Panc1 (cell line): ENCODE measurements at regions not wholly inside any gene's neighbourhood (a gene's known extent, or its start where the extent isn't known, plus 50 kb on each side); places are given as distances from the start of the nearest gene placed in this dataset.

Source experiments
- ATAC-seq: fragments of 200-7000 bp; cut with Tn5 transposase; 2 replicates; pipeline ENCODE4 v1.9.1; 2020; ENCODE audit warnings: mild to moderate bottlenecking, moderate library complexity
- BruUV-seq: library from RNA; stranded (reverse); fragments of 400-500 nt; replicated peaks from 2 replicates; lab custom pipeline; 2021; lab: Mats Ljungman, UMichigan
- CTCF ChIA-PET: fragments of 300-600 bp; sonication (Branson Sonifier 250); formaldehyde crosslinking; loops from one replicate; lab custom pipeline; 2022; ENCODE audit warnings: antibody characterized with exemption; lab: Charles Lee
- POLR2A ChIA-PET: fragments of 300-600 bp; sonication (Branson Sonifier 250); formaldehyde crosslinking; loops from one replicate; lab custom pipeline; 2022; ENCODE audit warnings: antibody characterized with exemption; lab: Charles Lee
- DNase-seq: peaks from one replicate; pipeline ENCODE4 v3.0.0-alpha.2; 2010; ENCODE audit warnings: low read depth, low spot score
- H3K27ac ChIP-seq: 2 replicates; pipeline ENCODE4 v1.5.1; 2011; ENCODE audit warnings: mild to moderate bottlenecking, low read length, inconsistent platforms
- H3K27me3 ChIP-seq: fragments of 200-500 bp; sonication (Bioruptor generic); 2 replicates; pipeline ENCODE4 v1.6.0; 2014; ENCODE audit warnings: low read length, inconsistent platforms; ENCODE audit not compliant: control insufficient read depth, insufficient read depth
- H3K36me3 ChIP-seq: fragments of 200-500 bp; sonication (Bioruptor generic); 2 replicates; pipeline ENCODE4 v1.5.1; 2014; ENCODE audit warnings: inconsistent platforms, mild to moderate bottlenecking, low read length, moderate library complexity; ENCODE audit not compliant: control insufficient read depth, insufficient read depth
- H3K4me1 ChIP-seq: 2 replicates; pipeline ENCODE4 v1.5.1; 2011; ENCODE audit warnings: inconsistent platforms, mild to moderate bottlenecking, low read length, moderate library complexity; ENCODE audit not compliant: control insufficient read depth, insufficient read depth
- H3K4me3 ChIP-seq, 2 experiments: 2 replicates each; pipeline ENCODE4 v1.5.1; 2011 to 2012; ENCODE audit warnings: low read depth in 2 of 2, low read length in 2 of 2, mild to moderate bottlenecking in 2 of 2, inconsistent platforms in 1 of 2, moderate library complexity in 1 of 2
- H3K9me3 ChIP-seq: fragments of 200-500 bp; sonication (Bioruptor generic); 2 replicates; pipeline ENCODE4 v1.5.1; 2014; ENCODE audit warnings: low read depth, mild to moderate bottlenecking, inconsistent platforms, low read length, moderate library complexity; ENCODE audit not compliant: control insufficient read depth, insufficient read depth
- POLR2AphosphoS5 ChIP-seq: IDR thresholded peaks from 2 replicates; pipeline ENCODE4 v1.6.1; 2012; ENCODE audit warnings: mild to moderate bottlenecking, low read depth, low read length, moderate library complexity
- SIN3A ChIP-seq: IDR thresholded peaks from 2 replicates; pipeline ENCODE4 v1.6.1; 2012; ENCODE audit warnings: low read depth, mild to moderate bottlenecking, low read length, moderate library complexity, borderline replicate concordance; ENCODE audit not compliant: insufficient read depth
- TCF7L2 ChIP-seq: IDR thresholded peaks from 2 replicates; pipeline ENCODE4 v1.6.1; 2011; ENCODE audit warnings: mild to moderate bottlenecking, low read depth, low read length, inconsistent platforms
- in situ Hi-C: cut with HindIII; loops from 2 replicates; pipeline ENCODE4 v1.10.0; 2016; ENCODE audit warnings: low sequenced_read_pairs, low pct_unique_long_range_greater_than_20kb
- intact Hi-C: fragments of 100-400 bp; cut with micrococcal nuclease; formaldehyde crosslinking; loops from one replicate; pipeline ENCODE4 v1.10.0; 2022; ENCODE audit not compliant: unreplicated experiment
- TF ChIP-seq, protein P1 (sequence below), 2 experiments: IDR thresholded peaks; 2 replicates each; pipeline ENCODE4 v1.6.1; 2011 to 2012; ENCODE audit warnings: low read depth in 2 of 2, control low read depth in 1 of 2, low read length in 1 of 2, mild to moderate bottlenecking in 1 of 2, moderate library complexity in 1 of 2; ENCODE audit not compliant: insufficient read depth in 1 of 2
- TF ChIP-seq, protein P2 (sequence below): fragments of 450-650 bp; IDR thresholded peaks from 2 replicates; pipeline ENCODE4 v1.5.1; 2017; ENCODE audit warnings: mild to moderate bottlenecking

DNA sequence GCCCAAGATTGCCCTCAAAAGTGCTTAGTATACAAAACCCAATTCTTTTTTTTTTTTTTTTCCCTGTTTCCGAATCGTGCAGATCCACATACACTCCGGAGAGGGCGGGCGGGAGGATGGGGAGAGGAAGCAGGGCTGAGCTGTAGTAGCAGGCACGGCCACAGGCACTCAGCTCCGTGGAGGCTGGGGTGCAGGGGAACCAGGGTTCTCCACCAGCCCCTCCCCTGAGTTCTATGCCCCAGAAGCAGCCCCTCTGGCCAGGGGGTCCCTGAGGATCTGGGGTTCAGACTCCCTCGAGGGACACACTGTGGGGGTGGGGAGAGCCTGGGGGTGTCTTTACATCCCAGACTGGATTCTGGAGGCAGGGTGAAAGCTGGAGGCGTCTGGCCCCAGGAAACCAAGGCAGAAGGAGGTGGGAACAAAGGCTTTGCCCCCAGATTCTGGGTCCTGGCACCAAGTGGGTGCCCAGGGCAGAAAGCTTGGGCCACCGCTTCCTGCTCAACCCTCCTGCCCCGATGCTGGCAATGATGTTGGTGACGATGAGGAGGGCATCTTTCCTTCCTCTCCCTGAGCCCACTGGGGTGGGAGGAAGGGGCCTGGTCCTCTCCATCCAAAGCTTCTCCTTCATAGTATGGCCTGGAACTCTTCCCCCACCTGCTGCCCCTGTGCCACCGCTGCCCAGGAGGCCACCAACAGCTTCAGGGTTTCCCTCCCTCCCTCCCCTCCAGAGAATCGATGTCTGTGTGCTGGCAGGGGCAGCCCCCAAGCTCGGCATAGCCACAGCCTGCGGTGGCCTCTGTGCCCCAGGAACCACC lies 106.4 kb upstream of the TARDBP start:
- Histone ChIP-seq H3K9me3 (no peaks in the 10 kb centered on the region), H3K36me3 (no peaks in the 10 kb centered on the region), H3K27ac (no peak overlapping the region), H3K4me1 (peaks cover 11% of the 10 kb centered on the region), H3K4me3 (no peak overlapping the region), H3K27me3 (no peaks in the 10 kb centered on the region)
- ATAC-seq (no peak), DNase-seq (no peak)
- no TSS peak for BruUV-seq
- POLR2A ChIA-PET: no interaction called here
- TF ChIP-seq, protein P1, sequence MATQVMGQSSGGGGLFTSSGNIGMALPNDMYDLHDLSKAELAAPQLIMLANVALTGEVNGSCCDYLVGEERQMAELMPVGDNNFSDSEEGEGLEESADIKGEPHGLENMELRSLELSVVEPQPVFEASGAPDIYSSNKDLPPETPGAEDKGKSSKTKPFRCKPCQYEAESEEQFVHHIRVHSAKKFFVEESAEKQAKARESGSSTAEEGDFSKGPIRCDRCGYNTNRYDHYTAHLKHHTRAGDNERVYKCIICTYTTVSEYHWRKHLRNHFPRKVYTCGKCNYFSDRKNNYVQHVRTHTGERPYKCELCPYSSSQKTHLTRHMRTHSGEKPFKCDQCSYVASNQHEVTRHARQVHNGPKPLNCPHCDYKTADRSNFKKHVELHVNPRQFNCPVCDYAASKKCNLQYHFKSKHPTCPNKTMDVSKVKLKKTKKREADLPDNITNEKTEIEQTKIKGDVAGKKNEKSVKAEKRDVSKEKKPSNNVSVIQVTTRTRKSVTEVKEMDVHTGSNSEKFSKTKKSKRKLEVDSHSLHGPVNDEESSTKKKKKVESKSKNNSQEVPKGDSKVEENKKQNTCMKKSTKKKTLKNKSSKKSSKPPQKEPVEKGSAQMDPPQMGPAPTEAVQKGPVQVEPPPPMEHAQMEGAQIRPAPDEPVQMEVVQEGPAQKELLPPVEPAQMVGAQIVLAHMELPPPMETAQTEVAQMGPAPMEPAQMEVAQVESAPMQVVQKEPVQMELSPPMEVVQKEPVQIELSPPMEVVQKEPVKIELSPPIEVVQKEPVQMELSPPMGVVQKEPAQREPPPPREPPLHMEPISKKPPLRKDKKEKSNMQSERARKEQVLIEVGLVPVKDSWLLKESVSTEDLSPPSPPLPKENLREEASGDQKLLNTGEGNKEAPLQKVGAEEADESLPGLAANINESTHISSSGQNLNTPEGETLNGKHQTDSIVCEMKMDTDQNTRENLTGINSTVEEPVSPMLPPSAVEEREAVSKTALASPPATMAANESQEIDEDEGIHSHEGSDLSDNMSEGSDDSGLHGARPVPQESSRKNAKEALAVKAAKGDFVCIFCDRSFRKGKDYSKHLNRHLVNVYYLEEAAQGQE (IDR thresholded peaks at IDR 0.05; ENCODE audit: insufficient read depth in 1 of 2, low read depth in 2 of 2, low read length in 1 of 2): no peak
- TF ChIP-seq POLR2AphosphoS5 (no peak), SIN3A (no peak), TCF7L2 (no peak)
- TF ChIP-seq, protein P2, sequence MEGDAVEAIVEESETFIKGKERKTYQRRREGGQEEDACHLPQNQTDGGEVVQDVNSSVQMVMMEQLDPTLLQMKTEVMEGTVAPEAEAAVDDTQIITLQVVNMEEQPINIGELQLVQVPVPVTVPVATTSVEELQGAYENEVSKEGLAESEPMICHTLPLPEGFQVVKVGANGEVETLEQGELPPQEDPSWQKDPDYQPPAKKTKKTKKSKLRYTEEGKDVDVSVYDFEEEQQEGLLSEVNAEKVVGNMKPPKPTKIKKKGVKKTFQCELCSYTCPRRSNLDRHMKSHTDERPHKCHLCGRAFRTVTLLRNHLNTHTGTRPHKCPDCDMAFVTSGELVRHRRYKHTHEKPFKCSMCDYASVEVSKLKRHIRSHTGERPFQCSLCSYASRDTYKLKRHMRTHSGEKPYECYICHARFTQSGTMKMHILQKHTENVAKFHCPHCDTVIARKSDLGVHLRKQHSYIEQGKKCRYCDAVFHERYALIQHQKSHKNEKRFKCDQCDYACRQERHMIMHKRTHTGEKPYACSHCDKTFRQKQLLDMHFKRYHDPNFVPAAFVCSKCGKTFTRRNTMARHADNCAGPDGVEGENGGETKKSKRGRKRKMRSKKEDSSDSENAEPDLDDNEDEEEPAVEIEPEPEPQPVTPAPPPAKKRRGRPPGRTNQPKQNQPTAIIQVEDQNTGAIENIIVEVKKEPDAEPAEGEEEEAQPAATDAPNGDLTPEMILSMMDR: no peak
- in situ Hi-C loops: no loop called here
- intact Hi-C loops: no loop called here
- CTCF ChIA-PET: interaction anchor here (0.7 kb wide), 1 partner anchor 358 kb away, joined by 3 read pairs; no protein-coding TSS in a partner anchor

DNA sequence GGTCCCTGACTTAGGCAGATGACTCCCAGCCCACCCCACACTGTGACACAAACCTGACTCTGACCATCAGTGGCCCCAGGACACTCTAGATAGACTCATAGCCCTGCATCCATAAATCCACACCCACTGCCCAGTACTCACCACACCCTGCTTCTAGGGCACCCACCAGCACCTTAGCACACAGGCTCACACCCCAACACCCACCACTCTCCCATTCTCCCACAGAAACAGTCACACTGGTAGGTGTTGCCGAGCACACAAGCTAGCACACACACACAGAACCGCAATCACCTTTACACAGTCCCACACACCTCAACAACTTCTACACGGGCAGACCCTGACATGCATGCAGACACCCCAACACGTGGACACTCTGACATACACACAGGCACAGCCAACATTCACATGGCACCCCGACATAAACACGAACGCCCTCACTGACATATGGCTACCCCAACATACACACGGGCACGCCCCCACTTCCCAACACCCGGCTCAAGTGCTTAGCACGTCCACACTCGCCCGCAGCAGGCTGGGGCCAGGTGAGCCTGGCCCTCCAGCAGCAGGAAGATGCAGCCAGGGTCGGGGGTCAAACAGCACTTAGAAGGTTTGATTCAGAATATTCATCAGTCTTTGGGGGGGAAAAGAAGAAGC lies 105.5 kb upstream of the TARDBP start:
- TF ChIP-seq, protein P2: no peak
- no peak for TF ChIP-seq POLR2AphosphoS5
- TF ChIP-seq SIN3A: no peak
- TF ChIP-seq, protein P1 (IDR thresholded peaks at IDR 0.05; ENCODE audit: insufficient read depth in 1 of 2, low read depth in 2 of 2, low read length in 1 of 2): no peak
- TF ChIP-seq TCF7L2: no peak
- intact Hi-C loops: no loop called here
- Histone ChIP-seq H3K4me1 (peaks cover 5% of the 10 kb centered on the region; the same call in 1 of the 2 replicates), H3K27me3 (no peaks in the 10 kb centered on the region), H3K36me3 (no peaks in the 10 kb centered on the region), H3K27ac (no peak overlapping the region), H3K4me3 (no peak overlapping the region), H3K9me3 (no peaks in the 10 kb centered on the region)
- ChIA-PET POLR2A (no interaction called here), CTCF (no interaction called here)
- DNase-seq (no peak), ATAC-seq (no peak)
- in situ Hi-C loops: no loop called here
- BruUV-seq: no TSS peak
